ENCODE measurements at regions not wholly inside any gene's neighbourhood (a gene's known extent, or its start where the extent isn't known, plus 50 kb on each side); places are given as distances from the start of the nearest gene placed in this dataset.

GRCh38 chr4:170339522-170339921, 249.8 kb upstream of the AADAT start:
- no peak overlapping the region for H3K4me3 ChIP-seq
- no peaks in the 10 kb centered on the region for H3K9me3 ChIP-seq
- no peaks in the 10 kb centered on the region for H3K36me3 ChIP-seq
- TF ChIP-seq CTCF (IDR thresholded peaks at IDR 0.05) = no peak
- H3K27me3 ChIP-seq = no peaks in the 10 kb centered on the region
- H3K4me1 ChIP-seq = no peaks in the 10 kb centered on the region
- DNase-seq (no peak), ATAC-seq (no peak)
- intact Hi-C loops (cut with DNase I) = no loop called here
- no peak overlapping the region for H3K27ac ChIP-seq

DNA sequence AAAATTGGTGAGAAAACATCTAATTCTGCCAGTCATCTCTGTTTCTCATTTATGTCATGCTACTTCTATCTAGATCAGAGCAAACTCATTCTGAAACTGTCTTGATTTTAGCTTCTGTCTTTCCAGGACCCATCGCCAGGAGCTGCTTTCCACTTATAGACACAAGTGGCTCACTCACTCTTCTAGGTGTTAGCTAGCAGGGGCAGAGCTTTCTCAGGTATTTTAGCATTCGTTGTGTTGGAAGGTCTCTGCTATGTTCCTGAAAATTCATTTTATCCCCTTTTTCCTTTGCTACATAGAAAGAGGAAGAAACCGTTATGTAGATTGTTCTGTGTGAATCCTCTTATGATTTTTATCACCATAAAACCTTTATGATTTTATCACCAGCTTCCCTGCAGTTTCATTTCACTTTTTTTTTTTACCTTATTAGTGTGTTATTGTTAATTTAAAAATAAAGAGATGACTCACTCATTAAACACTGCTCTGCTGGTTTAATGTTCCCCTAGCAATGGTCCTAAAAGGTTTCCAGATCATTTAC, 246.6 kb upstream of the AADAT start:
- no peak for TF ChIP-seq CTCF (IDR thresholded peaks at IDR 0.05)
- Histone ChIP-seq H3K9me3 (no peaks in the 10 kb centered on the region), H3K4me3 (no peak overlapping the region), H3K4me1 (no peaks in the 10 kb centered on the region), H3K36me3 (no peaks in the 10 kb centered on the region), H3K27ac (no peak overlapping the region), H3K27me3 (no peaks in the 10 kb centered on the region)
- DNase-seq (no peak), ATAC-seq (no peak)
- intact Hi-C loops (cut with DNase I) = no loop called here

DNA sequence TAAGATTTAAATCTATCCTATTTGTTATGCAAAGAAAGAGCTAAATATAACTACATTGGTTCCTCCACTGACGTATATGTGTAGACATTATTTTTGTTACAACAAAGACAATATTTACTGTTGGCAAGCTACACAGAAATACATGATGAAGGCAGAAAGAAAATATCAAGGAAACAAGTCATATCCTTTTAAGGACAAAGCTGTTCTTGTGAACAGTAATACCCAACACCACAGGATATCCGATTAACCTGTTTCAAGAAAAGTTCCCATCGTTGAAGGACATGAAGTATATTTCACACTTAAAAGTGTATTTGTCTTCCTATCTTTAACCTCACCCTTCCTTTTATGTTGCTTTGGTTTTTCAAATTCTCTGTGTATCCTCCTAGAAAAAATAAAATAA, 235.8 kb upstream of the AADAT start:
- Histone ChIP-seq H3K27ac (no peak overlapping the region), H3K9me3 (peaks cover 10% of the 10 kb centered on the region), H3K36me3 (no peaks in the 10 kb centered on the region), H3K4me3 (no peak overlapping the region), H3K27me3 (no peaks in the 10 kb centered on the region), H3K4me1 (no peaks in the 10 kb centered on the region)
- intact Hi-C loops (cut with DNase I) = no loop called here
- ATAC-seq = no peak
- no peak for DNase-seq
- TF ChIP-seq CTCF (IDR thresholded peaks at IDR 0.05) = no peak

DNA sequence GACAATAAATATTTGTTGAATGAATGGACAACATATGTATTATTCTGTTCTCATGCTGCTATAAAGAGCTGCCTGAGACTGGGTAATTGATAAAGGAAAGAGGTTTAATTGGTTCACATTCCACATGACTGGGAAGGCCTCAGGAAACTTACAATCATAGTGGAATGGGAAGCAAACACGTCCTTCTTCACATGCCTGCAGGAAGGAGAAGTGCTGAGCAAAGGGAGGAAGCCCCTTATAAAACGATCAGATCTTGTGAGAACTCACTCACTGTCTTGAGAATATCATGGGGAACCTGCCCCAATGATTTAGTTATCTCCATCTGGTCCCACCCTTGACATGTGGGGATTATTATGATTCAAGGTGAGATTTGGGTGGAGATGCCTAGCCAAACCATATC, 233.9 kb upstream of the AADAT start:
- no peak for TF ChIP-seq CTCF (IDR thresholded peaks at IDR 0.05)
- Histone ChIP-seq H3K27me3 (no peaks in the 10 kb centered on the region), H3K36me3 (no peaks in the 10 kb centered on the region), H3K4me3 (no peak overlapping the region), H3K9me3 (peaks cover 10% of the 10 kb centered on the region), H3K4me1 (no peaks in the 10 kb centered on the region), H3K27ac (no peak overlapping the region)
- no peak for ATAC-seq
- no peak for DNase-seq
- intact Hi-C loops (cut with DNase I) = no loop called here

DNA sequence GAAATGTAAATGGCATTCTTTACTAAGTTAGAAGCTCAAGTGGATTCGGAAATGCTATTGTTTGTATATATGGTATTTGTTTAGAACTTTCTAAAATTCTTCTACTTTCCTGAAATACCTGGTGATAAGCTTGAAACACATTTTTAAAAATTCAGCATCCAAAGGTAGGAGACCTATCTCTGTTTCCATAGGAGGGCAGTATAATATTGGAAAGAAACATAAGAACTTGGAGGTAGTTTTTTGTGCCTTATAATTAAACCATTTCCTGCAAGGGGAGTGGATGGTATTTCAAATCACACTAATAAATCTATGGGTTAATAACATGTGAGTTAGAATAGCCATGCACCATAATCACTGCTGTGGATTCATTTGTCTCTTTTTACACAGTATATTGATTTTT, 217.4 kb upstream of the AADAT start:
- Histone ChIP-seq H3K27me3 (no peaks in the 10 kb centered on the region), H3K4me1 (no peaks in the 10 kb centered on the region), H3K9me3 (no peaks in the 10 kb centered on the region), H3K4me3 (no peak overlapping the region), H3K27ac (no peak overlapping the region), H3K36me3 (no peaks in the 10 kb centered on the region)
- TF ChIP-seq CTCF (IDR thresholded peaks at IDR 0.05) = no peak
- ATAC-seq (no peak), DNase-seq (no peak)
- intact Hi-C loops (cut with DNase I) = no loop called here

DNA sequence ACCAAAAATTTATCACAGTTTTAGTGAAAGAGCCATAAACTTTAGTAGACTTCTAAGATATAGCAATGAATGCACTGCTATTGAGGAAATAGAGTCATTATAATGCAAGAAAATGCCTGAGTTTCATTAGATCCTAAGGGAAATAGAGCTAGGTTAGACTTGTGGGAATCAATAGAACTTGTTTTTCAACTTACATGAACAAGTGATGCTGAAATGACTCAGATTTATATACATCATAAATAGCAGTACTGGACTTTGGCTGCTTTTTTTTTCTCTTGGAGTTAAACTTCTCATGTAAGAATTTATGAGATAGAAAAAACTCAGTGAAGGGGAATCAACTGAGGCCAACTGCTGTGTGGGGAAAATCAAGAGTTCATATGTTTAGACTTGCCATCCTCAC, 216.5 kb upstream of the AADAT start:
- Histone ChIP-seq H3K27me3 (no peaks in the 10 kb centered on the region), H3K36me3 (no peaks in the 10 kb centered on the region), H3K27ac (no peak overlapping the region), H3K4me3 (no peak overlapping the region), H3K4me1 (no peaks in the 10 kb centered on the region), H3K9me3 (no peaks in the 10 kb centered on the region)
- no peak for ATAC-seq
- intact Hi-C loops (cut with DNase I) = no loop called here
- TF ChIP-seq CTCF (IDR thresholded peaks at IDR 0.05) = no peak
- DNase-seq = no peak
